HG03103 (cell line): ENCODE measurements at regions not wholly inside any gene's neighbourhood (a gene's known extent, or its start where the extent isn't known, plus 50 kb on each side); places are given as distances from the start of the nearest gene placed in this dataset.

Experiments
- ATAC-seq: cut with Tn5 transposase; IDR thresholded peaks from one replicate; pipeline ENCODE4 v1.9.1; 2021; ENCODE audit warnings: low read depth; ENCODE audit not compliant: unreplicated experiment

DNA sequence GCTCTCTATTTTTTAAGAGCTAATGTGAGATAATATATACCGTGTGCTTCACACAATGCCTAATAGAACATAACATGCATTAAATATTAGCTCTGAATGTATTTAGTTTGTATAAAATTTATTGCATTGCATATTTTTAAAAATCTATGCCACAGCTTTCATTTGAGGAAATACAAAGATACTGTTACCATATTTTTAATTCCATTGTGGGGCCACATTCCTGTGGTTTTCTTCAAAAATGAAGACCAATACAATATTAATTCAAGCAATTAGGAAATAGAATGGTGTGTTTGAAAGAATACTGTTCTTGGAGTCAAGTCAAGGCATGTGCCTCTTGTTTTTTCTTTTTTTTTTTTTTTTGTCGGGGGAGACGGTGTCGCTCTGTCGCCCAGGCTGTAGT lies 95.4 kb upstream of the CADPS start:
- no peak for ATAC-seq

DNA sequence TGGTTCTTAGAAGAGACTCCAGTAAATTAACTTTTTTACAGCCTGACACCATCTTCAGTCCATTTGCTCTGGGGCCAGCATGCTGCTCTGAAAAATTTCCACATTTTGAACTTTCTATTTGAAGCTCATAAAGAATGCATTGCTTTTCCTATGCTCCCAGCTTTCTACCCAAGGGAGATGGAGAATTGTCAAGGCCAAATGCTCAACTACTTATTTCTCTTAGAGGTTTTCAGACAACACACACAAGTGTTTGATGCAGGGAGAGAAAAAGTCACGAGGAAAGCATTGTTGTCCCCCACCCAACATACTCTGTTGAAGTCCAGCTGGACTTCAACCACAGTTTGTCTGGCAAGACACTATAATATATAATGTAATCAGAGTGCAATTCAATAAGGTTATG lies 100.3 kb upstream of the CADPS start:
- no peak for ATAC-seq

DNA sequence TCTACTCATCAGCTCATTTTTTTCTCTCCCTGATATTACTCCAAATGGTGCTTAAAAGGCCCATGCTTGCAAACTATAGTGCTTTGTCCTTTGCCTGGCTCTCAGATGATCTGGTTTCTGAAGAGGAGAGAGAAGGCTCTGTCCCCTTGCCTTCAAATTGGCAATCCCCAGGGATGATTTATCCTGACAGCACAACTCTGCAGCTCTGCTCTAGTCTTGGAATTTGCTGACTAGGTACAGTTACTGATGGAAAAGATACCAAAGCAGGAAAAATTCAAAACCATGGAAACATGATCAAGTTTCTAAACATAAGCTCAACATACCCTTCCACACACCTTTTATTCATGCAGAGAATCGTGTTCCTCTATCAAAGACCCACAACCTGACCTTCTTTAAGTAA lies 106.7 kb upstream of the CADPS start:
- no peak for ATAC-seq

DNA sequence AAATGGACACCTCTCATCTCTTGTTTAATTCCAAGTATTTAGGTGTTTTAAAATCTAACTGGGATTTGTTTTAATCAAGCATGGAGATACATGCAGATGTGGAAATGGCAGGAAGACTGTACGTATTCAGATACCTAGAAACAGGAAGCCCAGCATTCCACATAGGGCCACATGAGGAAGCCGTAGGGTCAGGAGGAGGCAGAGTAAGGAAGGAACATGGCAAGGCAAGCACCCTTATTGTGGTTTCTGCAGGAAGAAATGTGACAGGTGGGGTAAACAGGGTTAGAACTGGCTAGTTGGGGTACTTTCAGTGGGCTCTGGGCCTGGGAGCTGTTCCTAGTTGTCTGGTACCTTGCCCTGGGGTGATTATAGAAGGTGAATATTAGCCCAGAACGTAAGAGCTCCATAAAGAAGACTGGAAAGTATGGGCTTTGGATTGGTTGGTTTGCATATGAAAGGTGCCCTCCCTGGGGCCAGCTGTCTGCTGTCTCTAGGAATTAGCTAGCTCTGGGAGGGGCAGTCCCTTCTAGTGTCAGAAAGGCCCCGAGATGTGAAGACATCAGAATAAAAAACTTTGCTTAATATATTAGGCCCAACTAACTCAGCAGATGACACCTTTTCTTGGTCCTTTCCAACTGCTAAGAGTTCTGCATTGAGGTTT lies 107.7 kb upstream of the CADPS start:
- ATAC-seq, result no peak

DNA sequence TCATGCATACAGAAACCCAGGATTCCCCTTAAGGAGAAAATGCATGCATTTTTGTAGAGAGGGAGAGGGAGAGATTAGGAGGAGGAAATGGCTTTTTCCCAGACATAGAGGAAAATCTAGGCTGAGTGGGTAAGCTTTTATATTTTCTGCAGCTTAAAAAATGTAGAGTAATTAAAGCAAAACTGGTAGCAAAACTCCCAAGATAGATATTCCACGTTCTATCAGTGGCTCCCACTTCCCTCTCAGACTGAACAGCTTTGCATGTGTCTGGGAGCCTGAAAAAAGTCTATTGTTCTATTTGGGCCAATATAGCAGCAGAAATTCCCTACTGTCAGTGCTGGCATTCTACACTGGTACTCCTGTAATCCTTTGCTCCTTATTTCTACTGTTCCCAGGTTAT lies 110.8 kb upstream of the CADPS start:
- no peak for ATAC-seq

DNA sequence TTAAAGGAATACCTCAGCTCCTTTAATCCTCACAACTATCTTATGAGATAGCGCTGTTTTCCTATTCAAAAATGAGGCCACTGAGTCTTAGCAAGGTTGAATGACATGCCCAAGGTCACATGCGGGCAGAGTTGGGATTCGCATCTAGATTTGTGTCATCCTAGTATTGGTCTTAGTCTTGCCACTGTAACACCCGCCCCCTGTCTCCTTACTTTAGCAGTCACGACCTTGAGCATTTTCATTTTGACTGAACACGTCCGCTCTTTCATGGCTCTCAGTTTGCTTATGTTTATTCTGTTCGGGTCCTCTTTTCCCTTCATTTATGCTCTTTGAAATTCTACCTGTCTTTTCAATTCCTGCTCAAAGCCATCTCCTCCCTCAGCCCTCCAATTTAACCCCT lies 112.5 kb upstream of the CADPS start:
- no peak for ATAC-seq

DNA sequence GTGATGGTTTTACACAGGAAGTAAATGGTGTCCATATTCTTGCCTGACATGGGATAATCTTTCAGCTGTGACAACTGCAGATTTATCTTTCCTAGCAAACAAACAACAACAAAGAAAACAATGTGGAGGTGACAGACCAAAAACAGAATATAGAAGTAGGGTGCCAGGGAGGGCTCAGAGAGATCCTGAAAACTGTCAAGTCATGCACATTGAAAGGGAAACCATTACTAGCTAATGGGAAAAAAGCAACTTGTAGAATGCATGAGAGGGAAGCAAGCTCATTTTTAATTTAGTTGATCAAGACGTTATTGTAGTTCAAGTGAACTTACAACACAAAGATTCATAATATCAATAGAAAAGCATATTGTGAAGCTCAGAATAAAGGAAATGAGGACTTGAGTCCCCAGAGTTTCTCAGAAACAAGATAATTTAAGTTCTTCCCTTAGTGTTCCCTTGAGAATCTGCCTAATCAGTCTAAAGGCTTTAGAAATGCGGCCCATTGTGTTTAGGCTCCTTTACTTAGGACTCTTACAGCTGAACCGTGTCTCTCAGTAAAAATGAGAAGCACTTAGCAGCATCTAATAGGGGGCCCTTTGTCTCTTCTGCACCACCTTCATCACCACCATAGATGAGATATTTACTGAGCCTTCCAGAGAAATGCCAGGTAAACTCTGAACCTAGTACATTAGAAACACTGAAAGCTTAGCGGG lies 115.6 kb upstream of the CADPS start:
- no peak for ATAC-seq

DNA sequence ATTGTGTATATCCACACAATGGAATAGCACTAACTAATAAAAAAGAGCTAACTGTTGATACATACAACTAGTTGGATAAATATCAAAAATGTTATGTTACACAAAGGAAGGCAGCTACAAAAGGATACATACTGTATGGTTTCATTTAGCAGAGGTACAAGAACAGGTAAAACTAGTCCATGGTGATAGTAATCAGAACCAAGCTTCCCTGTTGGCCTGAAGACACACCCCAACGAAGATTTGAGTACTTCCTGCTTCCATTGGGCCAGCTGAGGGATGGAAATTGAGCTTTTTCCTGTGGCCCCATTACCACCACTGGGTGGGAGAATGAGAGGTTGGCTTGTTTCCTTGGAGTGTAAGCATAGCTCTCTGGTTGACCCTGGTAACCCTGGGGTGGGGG lies 117.3 kb upstream of the CADPS start:
- ATAC-seq, result no peak

DNA sequence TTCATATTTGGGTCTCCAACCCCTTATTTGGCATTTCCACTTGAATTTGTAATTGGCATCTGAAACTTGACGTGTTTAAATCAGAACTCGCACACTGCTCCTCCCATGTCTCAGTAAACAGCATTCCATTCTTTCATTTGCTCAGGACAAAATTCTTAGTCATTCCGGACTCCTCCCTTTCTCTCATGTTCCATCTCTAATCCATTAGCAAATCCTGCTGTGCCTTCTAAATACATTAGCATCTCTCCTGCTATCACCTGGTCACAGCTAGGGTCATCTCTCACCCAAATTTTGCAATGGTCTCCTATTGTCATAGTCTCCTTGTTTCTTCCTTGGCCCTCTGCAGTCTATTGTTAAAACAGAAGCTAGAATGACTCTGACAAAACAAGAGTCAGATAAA lies 119.9 kb upstream of the CADPS start:
- ATAC-seq, result no peak

DNA sequence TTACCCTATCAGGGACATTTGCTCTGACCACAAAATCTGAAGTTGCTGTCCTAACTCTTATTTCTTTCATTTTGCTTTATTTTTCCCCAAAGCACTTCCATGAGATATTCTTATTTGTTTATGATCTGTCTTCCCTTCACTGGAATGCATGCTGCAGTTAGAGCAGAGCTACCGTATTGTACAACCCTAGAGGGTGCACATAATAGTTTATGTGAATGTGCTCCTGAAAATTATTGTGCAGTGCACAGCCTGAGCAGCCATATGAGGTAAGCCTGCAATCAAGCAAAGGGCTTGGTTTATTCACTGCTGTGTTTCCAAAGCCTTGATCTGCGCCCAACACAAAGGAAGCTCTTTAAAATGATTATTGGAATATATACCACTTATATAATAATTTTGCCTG lies 120.3 kb upstream of the CADPS start:
- ATAC-seq, result no peak

DNA sequence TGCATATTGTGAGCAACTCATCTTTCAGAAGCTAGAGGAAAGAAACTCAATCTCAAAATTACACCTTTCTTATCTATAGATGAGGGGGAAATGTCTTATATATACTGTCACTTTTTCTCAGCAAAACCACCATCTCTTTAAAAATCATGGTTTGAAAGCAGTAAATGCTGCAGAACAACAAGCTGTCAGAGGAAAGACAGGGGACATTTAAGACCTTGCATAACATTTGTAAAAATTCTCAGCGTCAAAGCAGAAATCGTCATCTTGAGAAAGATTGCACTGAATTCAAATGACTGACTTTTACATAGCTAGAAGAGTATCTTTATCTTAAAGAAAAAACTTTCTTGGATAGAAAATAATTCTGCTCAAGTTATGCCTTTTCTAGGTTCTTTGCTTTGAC lies 122.2 kb upstream of the CADPS start:
- no peak for ATAC-seq

DNA sequence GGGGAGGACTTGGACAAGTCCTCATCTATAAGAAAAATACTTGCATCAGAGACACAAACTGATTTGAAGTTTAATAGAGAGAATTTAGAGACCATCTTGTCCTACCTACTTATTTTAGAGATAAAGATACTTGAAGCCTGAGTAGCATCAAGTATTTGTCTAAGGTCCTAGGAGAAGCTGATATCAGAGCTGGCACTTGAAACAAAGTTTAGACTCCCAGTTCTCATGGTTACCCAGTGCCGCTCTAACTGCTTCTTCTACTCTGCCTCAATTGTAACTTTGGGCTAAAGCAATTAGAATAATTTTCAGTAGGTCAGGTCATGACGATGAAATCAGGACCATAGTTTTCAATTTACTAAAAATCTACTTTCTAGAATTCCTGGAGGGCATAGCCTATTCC lies 123.9 kb upstream of the CADPS start:
- ATAC-seq, result no peak

DNA sequence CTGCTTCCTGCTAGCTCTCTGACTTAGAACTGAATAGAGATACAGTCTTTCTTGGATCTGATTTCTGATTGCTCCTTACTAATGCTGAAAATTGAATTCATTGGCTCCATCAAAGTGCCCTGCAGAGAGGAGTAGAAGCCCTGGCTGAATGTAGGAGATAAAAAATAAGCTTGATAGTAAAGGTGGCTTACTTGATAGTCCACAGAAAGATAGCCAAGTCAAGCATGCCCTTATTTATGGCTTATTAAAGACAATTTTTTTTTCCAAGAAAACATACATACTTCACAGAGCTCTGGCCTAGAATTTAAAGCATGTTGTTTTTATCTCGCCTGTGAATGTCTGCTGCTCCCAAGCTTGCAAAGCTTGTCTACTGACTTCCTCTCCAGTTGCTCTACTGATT lies 124.6 kb upstream of the CADPS start:
- no peak for ATAC-seq

DNA sequence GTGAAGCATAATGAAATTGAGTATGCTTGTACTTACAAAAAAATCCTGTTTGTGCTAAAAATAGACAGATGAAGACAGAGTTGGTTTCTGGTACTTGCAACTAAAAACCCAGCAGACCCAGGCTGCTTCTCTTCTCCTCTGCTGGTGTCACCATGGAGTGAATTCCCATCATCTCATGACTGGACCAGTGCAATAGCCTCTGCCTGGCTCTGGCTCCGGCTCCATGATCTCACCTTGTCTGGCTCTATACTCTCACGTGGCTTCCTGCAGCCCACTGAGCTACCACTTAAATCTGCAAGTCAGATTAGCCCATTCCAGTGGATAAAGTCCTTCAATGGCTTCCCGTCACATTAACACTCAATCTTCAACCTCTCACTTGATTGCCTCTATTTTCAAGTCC lies 129.2 kb upstream of the CADPS start:
- no peak for ATAC-seq

DNA sequence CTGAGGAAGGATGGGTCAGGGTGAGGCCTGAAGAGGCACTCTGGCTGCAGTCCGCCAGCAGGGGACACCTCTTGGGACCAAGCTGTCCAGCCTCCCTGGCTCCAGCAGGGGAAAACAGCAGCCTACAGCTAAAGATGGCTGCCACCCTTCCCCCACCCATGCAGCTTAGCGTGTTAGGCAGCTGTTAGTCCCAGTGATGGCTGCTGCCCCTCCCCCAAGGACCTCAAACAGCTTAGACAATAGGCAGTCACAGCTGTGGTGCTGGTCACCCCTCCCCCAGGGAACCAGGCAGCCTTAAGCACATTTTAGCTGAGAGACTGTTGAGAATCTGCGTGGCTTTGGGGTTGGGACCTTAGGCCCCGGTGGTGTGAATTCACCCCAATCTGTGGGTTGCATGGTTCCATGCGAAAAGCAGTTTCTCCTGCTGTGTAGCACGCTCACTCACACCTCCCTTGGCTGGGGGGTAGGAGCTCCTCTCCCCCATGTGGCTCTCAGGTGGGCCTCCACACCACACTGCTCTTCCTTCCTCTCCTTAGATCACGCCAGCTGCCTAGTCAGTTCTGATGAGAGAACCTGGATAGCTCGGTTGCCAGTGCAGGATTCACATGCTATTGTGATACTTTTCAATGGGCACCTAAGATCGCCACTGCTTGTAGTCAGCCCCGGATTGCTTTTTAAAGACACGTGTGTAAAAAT lies 140.5 kb upstream of the CADPS start:
- ATAC-seq, result no peak

DNA sequence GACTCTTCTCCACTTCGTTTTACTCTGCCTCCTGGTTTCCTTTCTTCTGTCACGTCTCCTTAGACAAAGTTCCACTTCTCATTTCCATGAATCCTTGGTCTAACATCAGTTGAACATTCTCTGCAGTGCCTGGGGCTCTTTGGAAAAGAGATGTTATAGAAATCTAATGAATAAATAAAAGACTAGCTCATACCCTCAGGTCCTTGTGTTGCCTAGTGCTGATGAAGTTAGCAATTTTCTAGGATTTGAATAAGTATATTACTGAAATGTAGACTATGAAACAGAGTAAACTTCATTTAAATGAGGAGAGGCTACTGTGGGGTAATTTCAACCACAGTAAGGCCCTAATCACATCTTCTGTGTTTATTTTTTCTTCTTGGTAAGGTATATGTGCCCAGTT lies 146.9 kb upstream of the CADPS start:
- no peak for ATAC-seq

DNA sequence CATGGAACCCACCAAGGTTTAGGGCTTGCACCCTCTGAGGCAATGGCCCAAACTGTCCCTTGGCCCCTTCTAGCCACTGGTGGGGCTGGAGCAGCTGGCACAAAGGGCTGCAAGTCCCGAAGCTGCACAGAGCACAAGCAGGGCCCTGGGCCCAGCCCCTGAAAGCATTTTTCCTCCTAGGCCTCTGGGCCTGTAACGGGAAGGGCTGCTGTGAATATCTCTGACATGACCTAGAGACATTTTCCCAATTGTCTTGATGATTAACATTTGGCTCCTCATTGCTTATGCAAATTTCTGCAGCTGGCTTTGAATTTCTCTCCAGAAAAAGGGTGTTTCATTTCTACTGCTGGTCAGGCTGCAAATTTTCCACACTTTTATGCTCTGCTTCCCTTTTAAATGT lies 151.5 kb upstream of the CADPS start:
- no peak for ATAC-seq

DNA sequence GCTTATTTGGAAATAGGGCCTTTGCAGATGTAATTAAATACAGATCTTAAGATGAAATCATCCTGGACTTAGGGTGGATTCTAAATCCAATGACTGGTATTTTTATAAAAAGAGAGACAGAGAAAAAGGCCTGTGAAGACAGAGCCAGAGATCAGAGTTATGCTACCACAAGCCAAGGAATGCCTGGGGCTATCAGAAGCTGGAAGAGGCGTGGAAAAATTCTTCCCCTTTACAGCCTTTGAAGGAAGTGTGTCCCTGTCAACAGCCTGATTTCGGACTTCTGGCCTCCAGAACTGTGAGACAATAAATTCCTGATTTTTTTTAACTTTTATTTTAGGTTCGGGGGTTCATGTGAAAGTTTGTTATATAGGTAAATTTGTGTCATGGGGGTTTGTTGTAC lies 154.1 kb upstream of the CADPS start:
- ATAC-seq, result no peak

DNA sequence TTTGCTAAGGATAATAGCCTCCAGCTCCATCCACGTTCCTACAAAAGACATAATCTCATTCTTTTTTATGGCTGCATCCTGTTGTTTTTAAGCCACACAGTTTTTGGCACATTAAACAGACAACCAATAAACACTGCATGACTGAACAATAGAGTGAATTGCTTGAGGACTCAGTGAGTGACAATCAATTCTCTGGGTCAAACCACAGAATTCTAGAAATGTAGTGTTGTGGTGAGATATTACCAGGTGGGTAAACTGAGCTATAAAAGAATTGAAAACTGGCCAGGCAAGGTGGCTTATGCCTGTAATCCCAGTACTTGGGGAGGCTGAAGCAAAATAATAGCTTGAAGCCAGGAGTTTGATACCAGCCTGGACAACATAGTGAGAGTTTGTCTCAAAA lies 154.7 kb upstream of the CADPS start:
- ATAC-seq, result no peak

DNA sequence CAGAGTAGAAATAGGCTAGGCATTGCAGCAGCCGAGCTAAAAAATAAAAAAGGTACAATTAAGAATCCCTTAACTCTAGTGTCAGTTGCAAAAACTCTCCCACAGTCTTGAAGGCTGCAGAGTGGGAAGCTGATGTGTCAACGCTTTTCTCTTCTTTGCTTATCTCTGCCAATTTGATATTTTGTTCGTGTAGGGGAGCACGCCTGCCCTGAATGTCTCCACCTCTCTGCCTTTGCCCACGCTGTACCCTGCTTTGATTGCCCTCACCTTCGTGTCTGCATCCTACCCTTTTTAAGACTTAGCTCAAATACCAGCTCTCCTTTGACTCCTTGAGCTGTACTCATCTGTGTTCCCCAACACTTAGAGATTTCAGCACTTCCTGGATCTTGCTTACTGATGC lies 155.4 kb upstream of the CADPS start:
- ATAC-seq, result no peak

DNA sequence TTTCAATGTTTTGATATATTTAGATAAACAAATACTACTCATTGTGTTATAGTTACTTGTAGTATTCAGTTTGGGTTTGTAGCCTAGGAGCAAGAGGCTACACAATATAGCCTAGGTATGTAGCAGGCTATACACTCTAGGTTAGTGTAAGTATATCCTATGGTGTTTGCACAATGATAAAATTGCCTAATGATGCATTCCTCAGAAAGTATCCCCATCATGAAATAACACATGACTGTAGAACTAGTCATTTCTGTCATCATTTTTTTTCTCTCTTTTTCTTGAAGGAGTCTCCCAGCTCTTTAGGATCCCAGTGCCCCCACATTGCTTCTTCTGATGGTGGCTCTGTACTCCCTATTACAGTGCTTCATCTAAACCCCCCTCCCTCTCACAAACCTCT lies 157.7 kb upstream of the CADPS start:
- no peak for ATAC-seq

DNA sequence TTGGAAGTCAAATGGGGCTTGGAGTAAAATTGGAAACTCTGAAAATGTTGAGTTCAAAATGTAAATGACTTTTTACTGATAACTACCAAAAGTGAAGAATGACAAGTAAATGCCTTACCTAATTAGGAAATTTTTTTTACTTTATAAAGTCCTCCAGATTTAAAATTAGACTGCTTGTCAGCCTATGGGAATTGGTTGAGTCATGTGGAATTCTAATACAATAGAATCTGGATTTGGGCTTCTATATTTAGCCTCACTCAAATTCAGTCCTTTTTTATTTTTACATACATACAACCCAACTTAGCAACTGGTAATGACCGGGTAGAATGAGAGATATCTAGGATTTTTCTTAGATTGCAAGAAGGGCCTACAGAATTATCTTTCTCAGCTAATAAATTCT lies 158.9 kb upstream of the CADPS start:
- ATAC-seq, result no peak
